GM11168 (cell line): ENCODE measurements at regions not wholly inside any gene's neighbourhood (a gene's known extent, or its start where the extent isn't known, plus 50 kb on each side); places are given as distances from the start of the nearest gene placed in this dataset.

Source experiments
- in situ Hi-C: fragments of 300-500 bp; cut with MboI; formaldehyde crosslinking; loops from one replicate; pipeline ENCODE4 v1.12.0; 2022; ENCODE audit warnings: low sequenced_read_pairs; ENCODE audit not compliant: unreplicated experiment

DNA sequence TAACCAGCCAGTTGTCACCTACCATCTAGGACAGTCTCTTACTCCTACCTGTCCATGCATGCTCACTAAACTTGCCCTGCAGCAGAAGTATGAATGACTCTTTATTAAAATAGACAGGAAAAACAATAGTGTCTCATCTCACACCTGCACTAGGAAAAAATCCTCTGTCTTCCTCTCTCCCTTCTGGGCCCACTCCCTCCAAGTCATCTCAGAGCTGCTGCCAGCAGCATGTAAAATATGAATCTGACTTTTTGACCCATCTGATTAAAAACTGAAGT lies 93.5 kb upstream of the THBS1 start:
- in situ Hi-C loops: no loop called here

DNA sequence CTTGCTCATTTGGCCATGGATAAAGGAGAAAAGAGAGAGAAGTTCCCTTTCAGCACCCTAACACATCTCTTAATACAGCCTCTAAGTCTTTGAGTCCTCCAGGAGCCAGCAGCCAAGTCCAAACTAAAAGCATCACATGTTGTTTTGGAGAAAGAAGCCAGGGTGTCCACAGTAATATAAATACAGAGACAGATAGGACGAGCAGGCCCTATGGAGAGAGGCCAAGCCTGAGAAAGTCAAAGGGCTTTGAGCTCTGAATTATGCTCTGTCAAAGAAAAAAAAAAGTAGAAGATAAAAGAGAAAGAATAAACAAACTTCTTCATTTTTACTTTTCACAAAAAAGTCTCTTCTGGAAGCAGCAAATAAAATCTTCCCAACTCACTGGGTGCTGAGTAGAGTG lies 92.4 kb upstream of the THBS1 start:
- in situ Hi-C loops: no loop called here

DNA sequence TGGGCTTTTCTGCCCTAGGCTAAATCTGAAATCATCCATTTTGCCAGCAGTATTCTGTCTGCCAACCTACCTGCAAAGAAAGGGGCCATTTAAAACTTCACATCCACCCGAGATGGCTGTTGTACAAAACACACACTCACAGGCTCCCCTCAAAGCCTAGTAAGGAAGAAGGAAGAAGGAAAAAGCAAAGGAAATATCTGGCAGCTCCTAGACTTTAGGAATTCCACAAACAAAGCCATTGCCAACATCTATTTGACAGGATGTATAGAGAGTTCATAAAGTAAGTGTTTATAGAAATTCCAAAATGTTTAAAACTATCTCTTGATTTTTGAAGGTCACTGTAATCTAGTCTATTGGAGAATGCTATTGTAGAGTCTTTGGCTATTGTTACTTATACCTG lies 91.9 kb upstream of the THBS1 start:
- in situ Hi-C loops: no loop called here

DNA sequence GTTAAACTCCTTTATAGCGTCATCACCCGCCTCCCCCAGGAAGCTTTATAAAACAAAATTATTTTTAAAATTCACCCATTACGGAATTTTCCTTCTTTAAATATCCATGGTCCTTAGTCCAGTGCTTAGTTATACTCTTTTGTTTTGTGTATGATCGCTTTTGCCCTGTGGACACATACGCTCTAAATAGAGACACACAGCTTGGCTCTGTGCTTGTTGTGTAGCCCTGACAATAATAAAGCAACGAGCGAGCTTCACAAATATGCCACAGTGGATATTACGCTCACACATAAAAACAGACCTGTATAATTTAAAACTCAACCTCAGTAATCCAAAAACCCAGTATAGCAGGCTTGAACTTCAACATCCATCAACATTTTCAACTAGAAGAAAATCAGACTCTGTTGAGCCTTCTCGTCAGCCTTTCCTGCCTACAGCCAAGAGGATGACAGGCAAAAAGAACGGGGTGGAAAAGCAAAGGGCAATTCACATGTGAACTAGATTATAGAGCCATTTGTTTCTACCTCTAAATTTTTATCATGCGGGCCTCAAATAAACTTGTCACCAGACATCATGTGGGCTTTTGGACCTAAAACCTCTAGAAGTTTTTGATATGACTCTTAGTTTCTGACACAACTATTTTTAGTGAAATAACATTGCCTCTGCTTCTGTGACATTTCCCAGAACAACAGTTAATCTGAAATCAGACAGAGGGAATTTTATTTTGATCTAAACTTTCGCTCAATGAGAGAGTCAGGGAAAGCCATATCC lies 89.6 kb upstream of the THBS1 start:
- in situ Hi-C loops: no loop called here

DNA sequence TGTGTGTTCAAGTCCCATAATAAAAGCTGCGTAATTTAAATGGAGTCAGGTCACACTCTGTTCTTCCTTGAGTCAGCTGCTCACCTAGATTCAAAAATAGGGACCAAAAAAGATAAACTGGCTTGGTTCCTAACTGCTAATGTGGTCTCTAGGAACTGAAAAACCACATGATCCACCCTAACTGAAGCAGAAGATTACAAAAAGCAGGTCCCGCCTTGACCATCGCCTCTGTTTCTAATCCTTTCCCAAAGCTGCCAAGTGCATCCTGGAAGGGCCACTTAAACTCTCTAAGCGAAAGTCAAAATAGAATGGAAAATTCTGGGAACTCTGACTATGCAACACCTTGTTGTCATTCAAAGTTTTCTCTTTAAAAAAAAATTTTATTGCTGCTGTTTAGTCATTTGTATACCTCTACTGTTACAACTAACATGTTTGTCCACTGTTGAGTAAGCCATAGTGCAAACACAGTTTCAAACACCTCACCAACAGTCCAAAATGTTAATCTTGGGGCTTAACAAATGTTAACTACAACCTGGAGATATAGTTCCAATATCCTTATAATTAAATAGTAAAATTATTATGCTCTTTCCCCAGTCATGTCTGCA lies 88.9 kb upstream of the THBS1 start:
- in situ Hi-C loops: no loop called here

DNA sequence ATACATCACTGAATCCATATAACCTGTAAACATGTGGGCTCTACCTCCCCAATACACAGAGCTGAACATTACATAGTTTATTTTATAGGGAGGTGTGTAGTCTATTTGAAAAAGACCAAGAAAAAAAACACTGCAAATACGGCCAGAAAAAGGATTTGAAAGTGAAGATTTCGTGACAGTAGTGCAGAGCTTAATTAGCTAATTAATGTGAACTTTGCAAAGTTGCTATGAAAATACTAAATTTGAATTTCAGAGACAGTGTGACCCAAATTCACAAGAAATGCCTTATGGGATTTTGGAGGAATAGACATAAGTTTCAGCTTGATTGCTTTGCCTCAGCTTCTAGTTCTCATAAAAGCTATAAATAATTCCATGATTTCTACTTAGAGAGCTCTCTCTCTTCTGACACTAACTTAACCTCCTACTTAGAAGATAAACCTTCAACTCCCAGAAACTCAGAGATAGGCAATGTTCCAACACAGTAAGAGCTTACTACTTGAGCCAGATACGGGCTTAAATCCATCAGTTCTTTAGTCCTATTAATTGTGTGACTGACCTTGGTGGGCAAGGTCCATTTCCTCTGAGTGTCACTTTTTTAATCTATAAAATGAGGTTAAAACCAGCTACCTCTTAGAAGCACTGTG lies 87.3 kb upstream of the THBS1 start:
- in situ Hi-C loops: no loop called here

DNA sequence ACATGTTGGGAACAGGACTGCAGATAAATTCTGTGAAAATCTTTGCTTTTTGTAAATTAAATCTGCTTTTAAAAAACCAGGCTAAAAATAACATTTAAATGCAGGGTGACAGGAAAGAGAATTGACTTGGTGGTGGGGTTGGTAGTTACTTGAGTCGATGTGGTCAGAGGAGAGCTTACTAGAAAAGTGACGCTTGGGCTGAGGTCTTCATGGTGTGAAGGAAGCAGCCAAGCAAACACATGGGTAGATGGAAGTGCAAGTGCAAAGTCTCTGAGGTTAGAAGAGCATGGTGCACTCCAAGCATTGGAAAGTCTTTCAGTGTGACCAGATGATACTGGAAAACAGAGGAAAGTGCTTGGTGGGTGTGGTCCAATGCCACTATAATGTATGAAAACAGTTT lies 86.4 kb upstream of the THBS1 start:
- in situ Hi-C loops: no loop called here

DNA sequence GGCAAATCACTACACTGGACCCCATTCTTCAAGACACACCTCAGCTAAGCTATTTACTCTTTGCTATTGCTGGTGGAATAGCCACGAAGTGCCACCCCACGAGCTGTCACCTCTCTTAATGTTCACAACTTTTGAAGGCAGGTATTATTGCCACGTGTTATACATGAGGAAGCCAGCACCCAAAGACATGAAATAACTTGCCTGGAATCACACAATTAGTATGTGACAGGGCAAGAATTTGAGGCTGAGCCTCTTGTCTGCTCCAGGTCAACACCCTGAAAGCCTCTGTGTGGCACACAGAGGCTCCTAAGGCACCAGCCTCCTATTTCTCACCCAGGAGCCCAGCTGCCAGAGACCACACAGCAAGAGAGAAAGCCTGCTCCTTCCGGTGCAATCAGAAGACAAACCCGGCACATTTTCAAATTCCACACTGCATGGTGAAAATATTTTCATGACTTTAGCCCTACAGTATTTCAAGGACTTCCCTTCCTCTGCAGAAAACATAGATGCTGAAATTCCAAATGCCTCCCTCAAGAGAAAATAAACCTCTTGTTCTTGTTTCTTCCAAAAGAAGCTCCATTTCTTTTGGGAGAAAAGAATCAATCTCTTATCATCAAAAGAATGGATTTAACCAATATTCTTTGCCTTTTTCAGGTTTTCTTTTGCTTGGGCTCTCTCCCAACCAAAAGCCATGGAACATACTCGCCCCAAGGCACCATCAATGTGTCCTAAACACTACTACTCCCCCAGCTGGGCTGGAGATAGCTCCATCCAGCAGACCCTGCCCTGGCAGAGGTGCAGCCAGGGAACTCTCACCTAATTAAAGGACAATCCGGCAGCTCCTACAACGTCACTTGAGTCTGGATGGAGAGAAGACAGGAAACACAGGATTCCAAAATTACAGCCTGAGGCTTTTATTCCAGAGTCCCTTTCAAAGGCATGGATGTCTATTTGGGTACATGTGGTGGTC lies 84.7 kb upstream of the THBS1 start:
- in situ Hi-C loops: no loop called here

DNA sequence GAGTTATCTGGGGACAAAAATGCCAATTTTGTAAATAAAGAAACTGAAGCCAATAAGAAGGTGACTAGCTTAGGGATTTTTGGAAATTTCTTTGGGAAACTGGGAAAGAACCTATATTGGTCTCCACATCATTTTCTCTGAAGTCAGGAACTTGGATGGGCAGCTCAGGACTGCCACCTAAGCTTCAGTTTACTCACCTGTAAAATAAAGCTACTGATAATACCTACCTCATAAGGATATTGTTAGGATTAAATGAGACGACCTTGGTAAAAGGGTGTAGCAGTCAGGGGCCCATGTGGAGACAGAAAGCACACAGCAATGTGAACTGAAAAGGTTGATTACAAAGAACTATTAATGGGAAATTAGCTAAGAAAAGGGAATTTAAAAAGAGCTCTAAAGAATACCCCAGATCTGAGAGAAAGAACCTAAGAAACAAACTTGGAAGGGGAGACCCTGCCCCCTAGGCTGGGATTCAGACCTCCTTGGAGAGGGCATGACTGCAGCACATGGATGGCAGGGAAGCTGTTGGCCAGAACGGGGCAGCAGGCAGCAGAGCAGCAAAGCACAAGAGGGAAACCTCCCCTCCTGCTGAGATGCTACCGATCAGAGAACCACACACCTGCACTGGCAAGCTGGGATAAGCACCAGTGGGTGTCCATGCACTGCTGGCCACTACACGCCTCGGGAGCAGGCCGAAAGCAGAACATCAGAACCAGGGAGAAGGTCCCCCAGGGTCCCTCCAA lies 83.7 kb upstream of the THBS1 start:
- in situ Hi-C loops: no loop called here

DNA sequence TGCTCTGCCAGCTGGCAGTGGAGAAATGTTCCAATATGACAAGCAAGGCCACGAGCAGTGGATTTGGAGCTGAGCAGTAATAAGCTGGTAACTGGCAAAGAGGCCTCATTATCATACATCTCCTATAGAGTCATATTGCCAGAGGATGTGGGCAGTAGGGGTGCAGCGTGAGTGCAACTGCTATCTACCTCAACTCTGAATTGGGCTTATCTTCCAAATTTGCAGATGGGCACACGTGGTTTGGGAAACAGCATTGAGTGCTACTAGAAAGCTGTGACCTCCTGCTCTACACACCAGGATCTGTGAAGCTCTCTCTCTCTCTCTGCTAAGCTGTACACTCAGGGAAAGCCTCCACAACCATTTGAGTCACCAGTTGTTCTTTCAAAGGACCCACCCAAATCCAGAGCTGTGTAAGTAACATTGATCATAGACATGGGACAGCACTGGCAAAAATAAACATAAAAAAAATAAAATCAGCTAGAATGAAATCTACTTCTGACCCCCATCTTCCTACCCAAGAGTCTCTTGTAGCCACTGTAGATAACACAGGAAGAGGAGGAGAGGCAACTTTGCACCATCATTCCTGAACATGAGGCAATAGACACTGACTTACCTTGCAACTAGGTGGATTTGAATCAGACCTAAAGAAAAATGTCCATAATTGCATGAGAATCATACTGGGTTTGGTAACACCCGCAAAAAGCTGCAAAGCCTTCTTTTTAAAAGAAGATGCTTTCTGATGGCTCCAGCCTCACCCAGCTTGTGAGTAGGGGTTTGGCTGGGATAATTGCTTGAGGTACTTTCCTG lies 82.9 kb upstream of the THBS1 start:
- in situ Hi-C loops: no loop called here

DNA sequence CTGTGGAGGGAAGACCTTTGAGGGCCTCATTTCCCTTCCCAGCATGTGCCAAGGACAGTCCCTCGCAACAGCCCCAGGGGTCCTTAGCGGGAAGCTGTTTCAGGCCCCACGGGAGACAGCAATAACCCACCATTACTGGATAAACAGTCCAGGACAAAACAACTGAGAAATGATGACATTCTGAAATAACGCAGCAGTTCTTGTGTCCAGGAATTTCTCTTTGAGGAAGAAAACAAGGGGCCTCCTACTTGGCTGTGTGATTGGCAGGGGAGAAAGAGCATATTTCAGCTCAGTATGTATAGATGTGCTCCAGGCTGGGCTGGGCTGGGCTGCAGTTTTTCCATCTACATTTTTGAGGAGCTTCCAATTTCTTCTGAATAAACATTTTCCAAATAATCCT lies 82.2 kb upstream of the THBS1 start:
- in situ Hi-C loops: no loop called here

DNA sequence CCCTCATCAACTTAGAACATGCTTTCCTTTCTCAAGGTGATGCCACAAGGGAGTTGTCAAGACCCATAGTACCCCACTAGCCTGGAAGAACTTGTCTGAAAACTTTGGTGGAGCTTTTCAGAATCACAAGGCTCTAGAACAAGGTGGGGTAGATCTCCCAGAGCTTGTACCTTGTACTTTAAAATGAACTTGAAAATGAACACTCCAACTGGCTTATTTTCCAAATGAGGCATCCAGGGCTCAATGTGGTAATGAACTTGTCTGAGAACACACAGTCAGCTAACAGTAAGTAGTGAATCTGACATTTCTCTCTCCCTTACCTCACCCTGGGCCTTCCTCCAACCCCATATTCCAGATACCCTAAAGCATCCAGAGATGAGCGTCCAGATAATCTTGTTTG lies 81.8 kb upstream of the THBS1 start:
- in situ Hi-C loops: no loop called here

DNA sequence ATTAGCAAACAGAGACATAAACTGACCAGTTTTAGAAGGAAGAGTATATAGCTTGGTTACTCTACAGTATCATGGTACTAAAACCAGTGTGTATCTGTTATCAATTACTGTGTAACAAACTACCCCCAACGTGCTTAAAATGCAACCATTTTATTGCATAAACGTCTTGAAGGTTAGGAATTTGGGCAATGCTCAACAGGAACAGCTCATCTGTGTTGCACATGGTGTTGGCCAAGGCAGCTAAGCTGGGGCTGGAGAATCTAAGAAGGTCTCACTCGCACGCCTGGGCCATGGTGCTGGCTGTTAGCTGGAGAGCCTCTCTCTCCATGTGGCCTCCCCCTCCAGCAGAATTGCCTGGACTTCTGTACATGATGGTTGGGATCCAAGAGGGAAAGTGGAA lies 81.2 kb upstream of the THBS1 start:
- in situ Hi-C loops: no loop called here

DNA sequence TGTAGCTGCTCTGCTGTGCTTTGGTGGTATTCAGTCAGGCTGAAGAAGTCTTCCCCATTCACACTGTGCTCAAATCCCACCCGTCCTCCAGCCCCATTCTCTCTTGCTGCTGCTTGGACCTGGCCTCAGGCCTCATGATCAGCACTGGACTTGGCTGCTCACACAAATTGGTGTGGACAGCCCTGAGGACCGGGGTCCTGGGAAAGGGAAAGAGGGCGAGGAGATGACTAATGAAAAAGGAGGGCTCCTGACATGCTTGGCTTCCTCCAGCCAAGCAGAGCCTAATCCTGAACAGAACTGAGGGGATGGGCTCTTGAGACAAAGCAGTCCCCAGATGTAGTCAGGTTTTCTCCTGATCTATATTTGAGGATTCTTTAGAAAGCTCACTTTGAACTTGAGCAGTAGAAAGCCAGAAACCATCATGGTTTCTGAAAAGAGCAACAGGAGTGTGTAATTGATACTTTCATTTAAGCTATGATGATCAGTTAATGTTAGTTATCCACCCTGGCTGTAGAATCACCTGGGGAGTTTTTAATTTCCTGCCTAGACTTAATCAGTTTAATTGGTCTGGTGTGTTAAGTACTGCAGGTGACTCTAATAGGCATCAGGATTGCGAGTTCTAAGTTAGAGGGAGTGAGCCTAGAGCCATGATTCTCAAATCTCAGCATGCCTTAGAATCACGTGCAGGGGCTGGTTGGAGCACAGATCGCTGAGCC lies 79.4 kb upstream of the THBS1 start:
- in situ Hi-C loops: no loop called here

DNA sequence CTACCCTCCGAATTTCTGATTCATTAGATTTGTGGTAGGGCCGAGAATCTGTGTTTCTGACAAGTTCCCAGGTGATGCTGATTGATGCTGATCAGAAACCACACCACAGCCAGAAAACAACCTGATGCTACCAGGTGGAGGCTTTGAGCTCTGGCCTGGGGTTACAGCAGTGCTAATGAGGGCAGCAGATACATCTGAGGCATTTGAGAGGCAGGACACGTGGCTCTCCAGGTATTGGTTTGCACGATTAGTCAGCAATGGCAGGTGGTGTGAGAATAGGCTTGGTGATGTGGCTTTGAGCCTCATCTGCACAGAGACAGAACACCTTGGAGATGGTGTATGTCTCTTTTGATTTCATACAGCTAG lies 78.8 kb upstream of the THBS1 start:
- in situ Hi-C loops: no loop called here

DNA sequence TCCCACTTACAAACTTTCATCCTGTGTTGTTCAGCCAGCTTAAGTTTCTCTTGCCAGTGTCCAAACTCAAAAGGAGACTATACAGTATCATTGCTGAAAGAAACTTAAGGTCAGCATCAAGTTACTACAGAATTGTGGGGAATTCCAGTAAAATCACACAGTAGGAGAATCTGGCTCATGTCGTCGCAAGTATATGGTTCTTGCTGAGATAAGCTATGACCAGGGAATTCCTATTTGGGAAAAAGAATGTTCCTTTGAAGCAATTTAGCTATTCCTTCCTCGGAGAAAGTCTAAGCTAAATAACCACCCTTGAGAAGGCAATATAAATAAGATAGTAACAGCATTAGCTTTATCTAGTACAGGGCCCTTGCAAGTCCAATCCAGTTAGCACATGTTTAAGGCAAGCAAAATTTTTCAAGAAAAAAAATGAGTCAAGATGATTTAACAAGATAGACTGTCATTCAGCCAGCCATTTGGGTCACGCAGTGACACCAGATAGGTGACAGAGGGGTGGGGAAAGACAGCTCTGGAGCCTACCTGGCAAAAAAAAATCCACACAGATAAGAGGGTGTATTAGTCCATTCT lies 78.2 kb upstream of the THBS1 start:
- in situ Hi-C loops: no loop called here

DNA sequence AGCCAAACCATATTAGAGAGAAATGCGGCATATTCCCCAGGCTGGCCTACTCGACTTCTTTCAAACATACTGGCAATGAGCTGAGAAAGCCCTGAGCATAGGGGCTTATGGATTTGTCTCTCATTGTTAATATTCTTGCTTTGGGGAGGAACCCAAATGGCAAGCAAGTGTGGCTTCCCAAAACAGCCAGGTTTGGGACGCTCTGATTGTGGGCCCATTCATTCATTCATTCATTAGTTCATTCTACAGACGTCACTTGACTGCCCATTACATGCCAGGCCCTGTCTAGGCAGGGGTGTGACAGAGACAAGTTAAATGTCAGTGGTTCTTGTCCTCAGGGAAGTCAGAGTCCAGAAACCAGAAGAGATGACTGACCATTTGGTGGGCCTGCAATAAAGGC lies 77.4 kb upstream of the THBS1 start:
- in situ Hi-C loops: no loop called here

DNA sequence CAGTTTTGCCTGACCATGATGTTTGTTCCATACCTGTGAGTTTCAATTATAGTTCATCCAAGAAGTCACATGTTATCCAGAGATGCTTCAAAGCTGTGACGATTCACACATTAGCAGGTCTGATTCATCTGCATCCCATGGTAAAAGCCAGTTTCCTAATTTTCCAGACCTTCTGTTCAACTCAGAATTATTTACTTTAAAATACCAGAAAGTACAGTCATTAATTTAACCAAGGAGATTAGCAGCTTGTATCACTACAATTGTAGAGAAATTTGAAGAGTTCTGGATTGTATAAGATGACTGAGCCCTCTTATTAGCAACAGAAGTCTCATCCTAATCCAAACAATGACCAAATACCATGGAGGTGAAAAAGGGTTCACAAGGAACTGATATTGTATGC lies 76.1 kb upstream of the THBS1 start:
- in situ Hi-C loops: no loop called here

DNA sequence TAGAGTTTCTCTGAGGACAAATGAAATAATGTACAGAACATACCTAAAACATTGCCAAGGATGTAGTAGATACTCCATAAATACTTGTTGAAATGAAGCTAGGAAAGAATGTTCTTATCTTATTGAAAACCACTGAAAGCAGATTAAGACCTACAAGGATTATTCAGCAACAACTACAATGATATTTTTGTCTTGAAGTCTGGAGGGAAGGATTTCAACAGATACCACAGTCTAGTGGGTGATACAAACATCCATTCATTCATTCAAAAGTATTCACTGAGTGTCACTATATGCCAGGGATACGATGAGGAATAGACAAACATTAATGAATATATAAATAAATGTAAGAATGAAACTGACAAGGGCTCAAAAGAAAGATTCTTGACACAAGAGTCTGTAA lies 74.7 kb upstream of the THBS1 start:
- in situ Hi-C loops: no loop called here
